Muscle layer of duodenum (tissue), 2 donors: ENCODE measurements at regions not wholly inside any gene's neighbourhood (a gene's known extent, or its start where the extent isn't known, plus 50 kb on each side); places are given as distances from the start of the nearest gene placed in this dataset.

ENCODE experiments used
- H3K27ac ChIP-seq: one replicate; pipeline ENCODE4 v1.7.0; 2013; ENCODE audit warnings: mild to moderate bottlenecking, low read length
- H3K27me3 ChIP-seq: one replicate; pipeline ENCODE4 v1.7.0; 2013; ENCODE audit warnings: low read depth, mild to moderate bottlenecking, control low read depth, low read length
- H3K36me3 ChIP-seq, 2 donors: one replicate each; pipeline ENCODE4 v1.7.0; 2013; ENCODE audit warnings: low read length in 2 of 2, control low read depth in 1 of 2, mild to moderate bottlenecking in 1 of 2; ENCODE audit not compliant: insufficient read depth in 2 of 2, control insufficient read depth in 1 of 2
- H3K4me1 ChIP-seq, 2 donors: one replicate each; pipeline ENCODE4 v1.7.0; 2013; ENCODE audit warnings: low read length in 2 of 2, mild to moderate bottlenecking in 2 of 2, control low read depth in 1 of 2, moderate library complexity in 1 of 2; ENCODE audit not compliant: insufficient read depth in 2 of 2, control insufficient read depth in 1 of 2
- H3K4me3 ChIP-seq, 2 donors: one replicate each; pipeline ENCODE4 v1.7.0; 2013; ENCODE audit warnings: low read length in 2 of 2, low read depth in 1 of 2, mild to moderate bottlenecking in 1 of 2
- H3K9me3 ChIP-seq, 2 donors: one replicate each; pipeline ENCODE4 v1.7.0; 2013; ENCODE audit warnings: low read length in 2 of 2, control low read depth in 1 of 2, mild to moderate bottlenecking in 1 of 2; ENCODE audit not compliant: control insufficient read depth in 1 of 2
- donor health status: healthy.

GRCh38 chr12:66942741-66943465 lies 264.0 kb upstream of the GRIP1 start:
- Histone ChIP-seq H3K4me1 (no peaks in the 10 kb centered on the region), H3K27ac (no peak overlapping the region), H3K36me3 (no peaks in the 10 kb centered on the region), H3K27me3 (no peaks in the 10 kb centered on the region), H3K9me3 (no peaks in the 10 kb centered on the region), H3K4me3 (no peak overlapping the region)

DNA sequence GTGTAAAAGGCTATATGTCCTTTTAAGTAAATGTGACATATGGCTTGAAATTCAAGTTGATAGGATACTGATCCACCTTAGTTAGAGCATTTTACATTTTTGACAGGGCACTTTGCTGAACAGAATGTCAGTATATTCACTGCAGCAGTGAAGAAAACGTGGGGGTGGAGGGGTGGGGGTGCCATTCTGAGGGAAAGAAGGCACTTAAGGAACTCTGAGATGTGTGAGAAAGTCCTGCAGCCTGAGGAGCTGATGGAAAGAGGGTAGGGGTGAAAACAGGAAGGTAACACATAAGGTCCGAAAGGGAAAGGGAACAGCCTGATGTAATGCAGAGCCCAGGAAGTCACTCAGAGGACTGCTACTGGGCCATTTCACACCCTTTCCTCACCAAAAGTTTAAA lies 265.5 kb upstream of the GRIP1 start:
- no peaks in the 10 kb centered on the region for H3K36me3 ChIP-seq
- no peaks in the 10 kb centered on the region for H3K9me3 ChIP-seq
- H3K4me3 ChIP-seq = no peak overlapping the region
- H3K27me3 ChIP-seq = no peaks in the 10 kb centered on the region
- H3K27ac ChIP-seq = no peak overlapping the region
- H3K4me1 ChIP-seq = no peaks in the 10 kb centered on the region

GRCh38 chr12:66945189-66945817 lies 266.4 kb upstream of the GRIP1 start:
- no peaks in the 10 kb centered on the region for H3K9me3 ChIP-seq
- H3K27ac ChIP-seq = no peak overlapping the region
- H3K36me3 ChIP-seq = no peaks in the 10 kb centered on the region
- H3K27me3 ChIP-seq = no peaks in the 10 kb centered on the region
- H3K4me1 ChIP-seq = no peaks in the 10 kb centered on the region
- no peak overlapping the region for H3K4me3 ChIP-seq

DNA sequence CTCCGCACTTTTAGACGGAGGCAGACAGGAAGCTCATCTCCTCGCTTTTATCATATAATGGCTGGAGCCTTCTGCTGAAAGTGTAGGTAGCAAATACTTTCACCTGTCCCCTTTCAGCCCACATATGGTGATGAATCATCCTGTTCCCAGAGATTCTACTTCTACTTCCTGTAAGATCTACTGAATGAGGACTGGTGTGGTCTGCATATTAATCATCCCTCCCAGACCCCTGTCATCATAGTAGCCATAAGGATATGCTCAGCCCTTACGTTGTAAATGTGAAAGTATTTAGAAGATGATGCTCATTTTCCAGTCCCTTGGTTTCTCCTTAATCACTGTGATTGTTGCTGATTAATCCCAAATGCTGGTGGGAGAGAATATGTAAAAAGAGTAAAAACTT lies 268.2 kb upstream of the GRIP1 start:
- Histone ChIP-seq H3K9me3 (no peaks in the 10 kb centered on the region), H3K36me3 (no peaks in the 10 kb centered on the region), H3K27me3 (no peaks in the 10 kb centered on the region), H3K27ac (no peak overlapping the region), H3K4me3 (no peak overlapping the region), H3K4me1 (peaks cover 0 to 7% of the 10 kb centered on the region in 2 donors)

- Histone ChIP-seq H3K4me3 (no peak overlapping the region), H3K27me3 (no peaks in the 10 kb centered on the region), H3K9me3 (no peaks in the 10 kb centered on the region), H3K27ac (no peak overlapping the region), H3K4me1 (peaks cover 0 to 7% of the 10 kb centered on the region in 2 donors), H3K36me3 (no peaks in the 10 kb centered on the region)
Observed at GRCh38 chr12:66952668-66953067, 273.8 kb upstream of the GRIP1 start.

DNA sequence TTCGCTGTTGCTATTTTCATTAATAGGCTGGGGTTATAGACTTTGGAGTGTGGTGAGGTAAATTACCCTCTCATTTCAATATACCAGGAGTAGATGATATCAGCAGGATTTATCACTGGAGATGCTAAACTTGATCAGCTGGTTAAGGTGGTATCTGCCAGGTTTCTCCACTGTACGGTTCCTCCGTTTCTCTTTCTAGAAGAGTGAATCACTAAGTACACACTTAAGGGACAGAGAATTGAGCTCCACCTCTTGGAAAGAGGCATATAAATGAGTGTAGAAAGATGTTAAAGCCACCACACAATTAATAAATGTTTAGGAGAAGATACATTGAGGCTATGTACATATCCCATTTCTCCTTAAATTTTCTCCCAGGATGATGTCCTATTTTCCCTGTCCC lies 277.4 kb upstream of the GRIP1 start:
- no peaks in the 10 kb centered on the region for H3K36me3 ChIP-seq
- no peaks in the 10 kb centered on the region for H3K9me3 ChIP-seq
- H3K27ac ChIP-seq = no peak overlapping the region
- peaks cover 0 to 6% of the 10 kb centered on the region in 2 donors for H3K4me1 ChIP-seq
- no peaks in the 10 kb centered on the region for H3K27me3 ChIP-seq
- H3K4me3 ChIP-seq = no peak overlapping the region

GRCh38 chr12:66959276-66959675 lies 280.4 kb upstream of the GRIP1 start:
- Histone ChIP-seq H3K36me3 (no peaks in the 10 kb centered on the region), H3K27ac (no peak overlapping the region), H3K9me3 (no peaks in the 10 kb centered on the region), H3K4me1 (no peaks in the 10 kb centered on the region), H3K27me3 (no peaks in the 10 kb centered on the region), H3K4me3 (no peak overlapping the region)

GRCh38 chr12:66960006-66960405 lies 281.1 kb upstream of the GRIP1 start:
- H3K4me3 ChIP-seq = no peak overlapping the region
- H3K36me3 ChIP-seq = no peaks in the 10 kb centered on the region
- no peaks in the 10 kb centered on the region for H3K4me1 ChIP-seq
- H3K27me3 ChIP-seq = no peaks in the 10 kb centered on the region
- H3K9me3 ChIP-seq = no peaks in the 10 kb centered on the region
- no peak overlapping the region for H3K27ac ChIP-seq

DNA sequence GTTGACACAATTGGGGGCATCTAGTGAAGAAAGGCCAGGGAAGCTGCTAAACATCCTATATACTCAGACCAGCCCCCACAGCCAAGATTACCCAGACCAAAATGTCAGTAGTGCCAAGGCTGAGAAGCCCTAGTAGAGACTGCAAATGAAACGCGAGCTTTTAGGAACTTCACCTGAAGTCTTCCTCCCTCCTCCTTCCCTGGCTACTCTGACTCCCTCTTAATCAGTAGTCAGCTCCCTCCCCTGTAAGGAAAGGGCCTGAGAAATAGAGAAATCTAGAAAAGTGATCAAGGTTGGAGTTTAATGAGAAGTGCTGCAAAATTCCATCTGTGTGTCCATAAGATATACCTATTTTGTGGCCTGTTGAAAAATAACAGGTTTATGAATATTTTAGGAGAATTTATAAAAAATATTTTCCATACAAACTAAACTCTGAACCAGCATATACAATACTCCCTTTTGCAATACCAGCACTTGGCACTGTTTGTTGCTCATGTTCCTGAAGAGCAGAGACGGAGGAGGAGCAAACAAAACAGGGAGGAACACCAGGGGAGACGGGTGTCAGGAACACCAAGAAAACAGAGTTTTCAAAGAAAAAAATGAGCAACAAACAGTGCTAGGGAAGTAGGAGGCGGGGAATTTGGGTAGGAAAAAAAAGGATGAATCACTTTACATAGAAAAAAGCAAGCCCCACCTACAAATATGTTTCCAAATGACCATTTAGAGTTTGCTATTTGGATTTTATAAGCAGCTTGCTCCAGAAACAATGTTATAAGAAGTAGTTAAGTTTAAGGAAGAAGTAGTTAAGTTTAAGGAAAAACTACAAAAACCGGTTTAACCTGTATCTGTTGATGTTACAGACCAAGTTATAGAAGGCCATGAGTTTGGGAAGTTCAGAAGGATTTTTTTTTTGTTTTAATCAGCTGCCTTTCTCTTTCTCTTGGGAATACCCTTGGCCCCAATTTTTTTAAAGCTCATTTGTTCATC lies 282.1 kb upstream of the GRIP1 start:
- Histone ChIP-seq H3K36me3 (no peaks in the 10 kb centered on the region), H3K4me3 (no peak overlapping the region), H3K27ac (no peak overlapping the region), H3K27me3 (no peaks in the 10 kb centered on the region), H3K4me1 (no peaks in the 10 kb centered on the region), H3K9me3 (no peaks in the 10 kb centered on the region)

DNA sequence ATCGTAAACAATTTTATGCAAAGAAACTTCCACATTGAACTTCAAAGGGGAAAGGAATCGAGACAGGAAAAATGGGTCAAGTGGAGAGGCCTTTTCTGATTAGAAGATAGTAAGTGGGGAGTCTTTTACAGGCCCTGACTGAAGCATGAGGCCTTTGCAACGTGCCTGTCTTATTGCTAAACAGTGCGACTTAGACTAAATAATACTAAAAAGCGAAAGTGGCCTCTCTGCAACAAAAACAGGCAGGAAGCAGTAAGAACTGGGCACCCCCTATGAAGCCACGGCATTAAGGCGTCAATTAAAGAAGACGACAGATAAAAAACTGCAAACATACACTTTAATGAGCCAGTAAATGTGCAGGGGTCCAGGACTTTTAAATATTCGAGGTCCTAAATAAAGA lies 283.4 kb upstream of the GRIP1 start:
- Histone ChIP-seq H3K27me3 (no peaks in the 10 kb centered on the region), H3K9me3 (no peaks in the 10 kb centered on the region), H3K27ac (no peak overlapping the region), H3K36me3 (no peaks in the 10 kb centered on the region), H3K4me3 (no peak overlapping the region), H3K4me1 (no peaks in the 10 kb centered on the region)

GRCh38 chr12:66963901-66964300 lies 285.0 kb upstream of the GRIP1 start:
- no peaks in the 10 kb centered on the region for H3K36me3 ChIP-seq
- no peak overlapping the region for H3K27ac ChIP-seq
- no peak overlapping the region for H3K4me3 ChIP-seq
- H3K9me3 ChIP-seq = no peaks in the 10 kb centered on the region
- no peaks in the 10 kb centered on the region for H3K27me3 ChIP-seq
- peaks cover 0 to under 1% of the 10 kb centered on the region in 2 donors for H3K4me1 ChIP-seq
